MM.1S (cell line): ENCODE measurements at regions not wholly inside any gene's neighbourhood (a gene's known extent, or its start where the extent isn't known, plus 50 kb on each side); places are given as distances from the start of the nearest gene placed in this dataset.

Experiments used
- EZH2 ChIP-seq: fragments of 300-600 bp; sonication (generic); optimal IDR thresholded peaks from 2 replicates; pipeline ENCODE3; 2017; ENCODE audit warnings: low read depth, mild to moderate bottlenecking, antibody characterized with exemption, low read length, mixed read lengths
- EZH2phosphoT487 ChIP-seq: fragments of 300-600 bp; sonication (generic); IDR thresholded peaks from 2 replicates; pipeline ENCODE4 v1.6.1; 2018; ENCODE audit warnings: antibody characterized with exemption, low read length
- TF ChIP-seq, protein P1 (sequence below): fragments of 300-600 bp; sonication (generic); IDR thresholded peaks from 2 replicates; pipeline ENCODE4 v1.5.1; 2016; ENCODE audit warnings: antibody characterized with exemption, low read length, mixed read lengths

DNA sequence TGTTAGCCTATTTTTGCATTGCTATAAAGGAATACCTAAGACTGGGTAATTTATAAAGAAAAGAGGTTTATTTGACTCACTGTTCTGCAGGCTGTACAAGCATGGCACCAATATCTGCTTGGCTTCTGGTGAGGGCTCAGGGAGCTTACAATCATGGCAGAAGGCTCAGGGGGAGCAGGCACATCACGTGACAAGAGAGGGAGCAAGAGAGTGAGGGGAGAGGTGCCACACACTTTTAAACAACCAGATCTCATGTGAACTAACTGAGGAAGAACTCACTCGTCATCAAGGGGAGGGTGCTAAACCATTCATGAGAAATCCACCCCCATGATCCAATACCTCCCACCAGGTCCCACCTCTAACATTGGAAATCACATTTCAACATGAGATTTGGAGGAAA is 73.9 kb upstream of the ADCY1 start:
- TF ChIP-seq EZH2 (no peak), EZH2phosphoT487 (no peak)
- TF ChIP-seq, protein P1, sequence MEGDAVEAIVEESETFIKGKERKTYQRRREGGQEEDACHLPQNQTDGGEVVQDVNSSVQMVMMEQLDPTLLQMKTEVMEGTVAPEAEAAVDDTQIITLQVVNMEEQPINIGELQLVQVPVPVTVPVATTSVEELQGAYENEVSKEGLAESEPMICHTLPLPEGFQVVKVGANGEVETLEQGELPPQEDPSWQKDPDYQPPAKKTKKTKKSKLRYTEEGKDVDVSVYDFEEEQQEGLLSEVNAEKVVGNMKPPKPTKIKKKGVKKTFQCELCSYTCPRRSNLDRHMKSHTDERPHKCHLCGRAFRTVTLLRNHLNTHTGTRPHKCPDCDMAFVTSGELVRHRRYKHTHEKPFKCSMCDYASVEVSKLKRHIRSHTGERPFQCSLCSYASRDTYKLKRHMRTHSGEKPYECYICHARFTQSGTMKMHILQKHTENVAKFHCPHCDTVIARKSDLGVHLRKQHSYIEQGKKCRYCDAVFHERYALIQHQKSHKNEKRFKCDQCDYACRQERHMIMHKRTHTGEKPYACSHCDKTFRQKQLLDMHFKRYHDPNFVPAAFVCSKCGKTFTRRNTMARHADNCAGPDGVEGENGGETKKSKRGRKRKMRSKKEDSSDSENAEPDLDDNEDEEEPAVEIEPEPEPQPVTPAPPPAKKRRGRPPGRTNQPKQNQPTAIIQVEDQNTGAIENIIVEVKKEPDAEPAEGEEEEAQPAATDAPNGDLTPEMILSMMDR, result no peak
